ENCODE measurements at regions not wholly inside any gene's neighbourhood (a gene's known extent, or its start where the extent isn't known, plus 50 kb on each side); places are given as distances from the start of the nearest gene placed in this dataset.
"Not testable (repeated sequence)": the region's sequence is repeated elsewhere in the genome, so short reads cannot be mapped to it uniquely, and the experiment has no call there.

GRCh38 chr18:10170375-10170774 lies 256.6 kb downstream of the VAPA start:
- TF ChIP-seq POLR2AphosphoS5 (IDR thresholded peaks at IDR 0.05; ENCODE audit: low read depth) (no peak), CTCF (IDR thresholded peaks at IDR 0.05; ENCODE audit: insufficient read depth, low read length) (no peak), GABPA (IDR thresholded peaks at IDR 0.05; ENCODE audit: low read depth) (no peak), SPI1 (IDR thresholded peaks at IDR 0.05; ENCODE audit: borderline replicate concordance, low read depth) (no peak)
- TF ChIP-seq, protein P1, sequence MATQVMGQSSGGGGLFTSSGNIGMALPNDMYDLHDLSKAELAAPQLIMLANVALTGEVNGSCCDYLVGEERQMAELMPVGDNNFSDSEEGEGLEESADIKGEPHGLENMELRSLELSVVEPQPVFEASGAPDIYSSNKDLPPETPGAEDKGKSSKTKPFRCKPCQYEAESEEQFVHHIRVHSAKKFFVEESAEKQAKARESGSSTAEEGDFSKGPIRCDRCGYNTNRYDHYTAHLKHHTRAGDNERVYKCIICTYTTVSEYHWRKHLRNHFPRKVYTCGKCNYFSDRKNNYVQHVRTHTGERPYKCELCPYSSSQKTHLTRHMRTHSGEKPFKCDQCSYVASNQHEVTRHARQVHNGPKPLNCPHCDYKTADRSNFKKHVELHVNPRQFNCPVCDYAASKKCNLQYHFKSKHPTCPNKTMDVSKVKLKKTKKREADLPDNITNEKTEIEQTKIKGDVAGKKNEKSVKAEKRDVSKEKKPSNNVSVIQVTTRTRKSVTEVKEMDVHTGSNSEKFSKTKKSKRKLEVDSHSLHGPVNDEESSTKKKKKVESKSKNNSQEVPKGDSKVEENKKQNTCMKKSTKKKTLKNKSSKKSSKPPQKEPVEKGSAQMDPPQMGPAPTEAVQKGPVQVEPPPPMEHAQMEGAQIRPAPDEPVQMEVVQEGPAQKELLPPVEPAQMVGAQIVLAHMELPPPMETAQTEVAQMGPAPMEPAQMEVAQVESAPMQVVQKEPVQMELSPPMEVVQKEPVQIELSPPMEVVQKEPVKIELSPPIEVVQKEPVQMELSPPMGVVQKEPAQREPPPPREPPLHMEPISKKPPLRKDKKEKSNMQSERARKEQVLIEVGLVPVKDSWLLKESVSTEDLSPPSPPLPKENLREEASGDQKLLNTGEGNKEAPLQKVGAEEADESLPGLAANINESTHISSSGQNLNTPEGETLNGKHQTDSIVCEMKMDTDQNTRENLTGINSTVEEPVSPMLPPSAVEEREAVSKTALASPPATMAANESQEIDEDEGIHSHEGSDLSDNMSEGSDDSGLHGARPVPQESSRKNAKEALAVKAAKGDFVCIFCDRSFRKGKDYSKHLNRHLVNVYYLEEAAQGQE (IDR thresholded peaks at IDR 0.05; ENCODE audit: insufficient replicate concordance, low read depth), result no peak
- H3K27me3 ChIP-seq (ENCODE audit: insufficient read depth, poor library complexity, severe bottlenecking), result no peaks in the 10 kb centered on the region
- DNase-seq (ENCODE audit: low read depth in 1 of 2, low spot score in 1 of 2), result no peak
- no peak overlapping the region for H3K4me3 ChIP-seq (replicated peaks; ENCODE audit: insufficient read depth, low read length)
- no peak overlapping the region for H3K27ac ChIP-seq (replicated peaks)

- not testable (repeated sequence) for H3K4me3 ChIP-seq (replicated peaks; ENCODE audit: insufficient read depth, low read length); H3K27me3 ChIP-seq (ENCODE audit: insufficient read depth, poor library complexity, severe bottlenecking); H3K27ac ChIP-seq (replicated peaks); DNase-seq (ENCODE audit: low read depth in 1 of 2, low spot score in 1 of 2)
- peak; percentile 56 for TF ChIP-seq SPI1 (IDR thresholded peaks at IDR 0.05; ENCODE audit: borderline replicate concordance, low read depth)
These were observed 261.5 kb downstream of the VAPA start for GRCh38 chr18:10175333-10175732.

DNA sequence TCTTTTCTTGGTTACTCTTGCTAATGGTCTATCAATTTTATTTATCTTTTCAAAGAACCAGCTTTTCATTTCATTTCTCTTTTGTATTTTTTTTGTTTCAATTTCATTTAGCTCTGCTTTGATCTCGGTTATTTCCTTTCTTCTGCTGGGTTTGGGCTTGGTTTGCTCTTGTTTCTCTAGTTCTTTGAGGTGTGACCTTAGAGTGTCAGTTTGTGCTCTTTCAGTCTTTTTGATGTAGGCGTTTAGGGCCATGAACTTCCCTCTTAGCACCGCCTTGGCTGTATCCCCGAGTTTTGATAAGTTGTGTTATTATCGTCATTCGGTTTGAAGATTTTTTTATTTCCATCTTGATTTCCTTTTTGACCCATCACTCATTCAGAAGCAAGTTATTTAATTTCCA lies 265.5 kb downstream of the VAPA start:
- not testable (repeated sequence) for H3K4me3 ChIP-seq (replicated peaks; ENCODE audit: insufficient read depth, low read length); DNase-seq (ENCODE audit: low read depth in 1 of 2, low spot score in 1 of 2); H3K27me3 ChIP-seq (ENCODE audit: insufficient read depth, poor library complexity, severe bottlenecking); H3K27ac ChIP-seq (replicated peaks)

DNA sequence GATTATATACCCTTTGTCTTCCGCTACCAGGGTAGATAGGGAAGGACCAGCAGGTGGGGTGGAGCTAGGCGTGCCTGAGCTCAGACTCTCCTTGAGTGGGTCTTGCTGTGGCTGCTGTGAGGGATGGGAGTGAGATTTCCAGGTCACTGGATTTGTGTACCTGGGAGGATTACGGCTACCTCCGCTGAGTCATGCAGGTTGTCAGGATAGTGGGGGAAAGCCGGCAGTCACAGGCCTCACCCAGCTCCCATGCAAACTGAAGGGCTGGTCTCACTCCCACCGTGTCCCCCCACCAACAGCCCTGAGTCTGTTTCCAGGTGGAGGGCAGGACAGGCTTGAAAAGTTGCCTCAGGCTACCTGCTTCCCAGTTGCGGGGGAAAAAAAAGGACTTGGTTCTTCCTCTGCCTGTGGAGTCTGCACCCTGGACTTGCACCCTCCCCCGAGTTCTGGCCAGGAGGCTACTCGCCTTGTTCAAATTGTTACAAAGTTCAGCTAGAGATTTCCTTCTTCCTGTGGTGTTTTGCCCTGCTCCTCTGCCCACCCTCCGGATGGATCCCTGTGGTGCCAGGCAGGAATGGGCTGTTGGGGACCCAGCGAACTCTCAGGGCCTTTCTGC lies 268.3 kb downstream of the VAPA start:
- DNase-seq (ENCODE audit: low read depth in 1 of 2, low spot score in 1 of 2), result no peak
- peaks cover 5% of the 10 kb centered on the region for H3K27me3 ChIP-seq (ENCODE audit: insufficient read depth, poor library complexity, severe bottlenecking)
- TF ChIP-seq CTCF (IDR thresholded peaks at IDR 0.05; ENCODE audit: insufficient read depth, low read length) (no peak), SPI1 (IDR thresholded peaks at IDR 0.05; ENCODE audit: borderline replicate concordance, low read depth) (no peak)
- TF ChIP-seq, protein P1 (IDR thresholded peaks at IDR 0.05; ENCODE audit: insufficient replicate concordance, low read depth), result no peak

GRCh38 chr18:10184776-10185175 lies 269.7 kb upstream of the APCDD1 start:
- DNase-seq (ENCODE audit: low read depth in 1 of 2, low spot score in 1 of 2), result no peak
- no peaks in the 10 kb centered on the region for H3K27me3 ChIP-seq (ENCODE audit: insufficient read depth, poor library complexity, severe bottlenecking)
- no peak overlapping the region for H3K4me3 ChIP-seq (replicated peaks; ENCODE audit: insufficient read depth, low read length)
- H3K27ac ChIP-seq (replicated peaks), result no peak overlapping the region
- TF ChIP-seq, protein P1 (IDR thresholded peaks at IDR 0.05; ENCODE audit: insufficient replicate concordance, low read depth), result no peak
- TF ChIP-seq SPI1 (IDR thresholded peaks at IDR 0.05; ENCODE audit: borderline replicate concordance, low read depth), result no peak; the same call in 1 of the 2 replicates
- TF ChIP-seq CTCF (IDR thresholded peaks at IDR 0.05; ENCODE audit: insufficient read depth, low read length), result no peak
- no peak for TF ChIP-seq POLR2AphosphoS5 (IDR thresholded peaks at IDR 0.05; ENCODE audit: low read depth)
- no peak for TF ChIP-seq GABPA (IDR thresholded peaks at IDR 0.05; ENCODE audit: low read depth)

More for the DNA sequence above, 268.3 kb downstream of the VAPA start:
- Histone ChIP-seq H3K4me3 (replicated peaks; ENCODE audit: insufficient read depth, low read length) (no peak overlapping the region), H3K27ac (replicated peaks) (no peak overlapping the region)

Measured in HL-60 (cell line).